ENCODE measurements at regions not wholly inside any gene's neighbourhood (a gene's known extent, or its start where the extent isn't known, plus 50 kb on each side); places are given as distances from the start of the nearest gene placed in this dataset.

DNA sequence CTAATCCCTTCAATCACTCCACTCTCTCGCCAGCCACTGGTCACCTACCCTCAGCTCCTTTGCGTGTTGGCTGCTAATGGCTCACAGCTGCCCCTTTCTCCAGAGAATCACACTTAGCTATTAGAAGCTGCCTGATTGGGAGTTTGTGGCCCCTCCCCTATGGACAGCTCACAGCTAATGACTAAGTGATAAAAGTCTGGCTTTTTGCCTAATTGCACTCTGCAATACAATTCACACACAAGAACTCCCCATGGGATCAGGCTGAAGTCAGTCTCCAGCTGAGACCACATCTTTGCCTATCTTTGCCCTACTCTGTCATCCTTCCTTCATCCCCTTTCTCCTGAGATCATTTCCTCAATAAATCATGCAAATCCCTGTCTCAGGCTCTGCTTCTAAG lies 701.9 kb upstream of the RAB6C start:
- H3K9me3 ChIP-seq = no peaks in the 10 kb centered on the region

DNA sequence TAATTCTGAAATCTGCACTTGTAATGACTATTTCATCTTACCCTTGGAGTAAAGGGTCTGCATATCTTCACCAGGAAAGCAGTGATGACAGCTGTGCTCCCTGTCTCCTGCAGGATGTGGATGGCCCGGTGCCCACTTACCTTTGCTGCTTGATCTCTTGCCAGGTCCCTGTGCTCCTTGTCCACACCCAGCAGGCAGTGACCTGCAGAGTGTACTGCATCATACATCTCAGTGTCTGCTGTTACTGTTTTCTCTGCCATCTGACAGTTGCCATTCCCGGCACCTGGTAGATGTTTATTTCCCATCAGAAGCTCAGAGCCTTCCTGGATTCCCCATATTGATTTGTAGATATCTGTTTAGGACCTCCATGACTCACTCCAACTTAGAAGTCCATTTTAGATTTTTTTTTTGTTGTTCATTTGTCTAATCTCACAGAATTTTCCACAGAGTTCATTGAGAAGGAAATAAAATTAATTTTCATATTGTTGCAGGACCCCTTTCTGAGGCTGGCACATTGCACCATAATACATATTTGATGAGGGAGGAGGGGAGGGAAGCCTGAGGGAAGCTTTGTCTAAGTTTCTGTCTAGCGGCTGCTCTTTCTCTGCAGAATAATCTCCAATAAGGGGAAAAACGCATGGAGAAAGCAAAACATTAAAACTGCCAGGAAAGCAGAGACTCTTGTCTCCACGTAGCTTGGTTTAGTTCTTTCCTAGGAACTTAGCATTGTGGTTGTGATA lies 697.5 kb upstream of the RAB6C start:
- no peak overlapping the region for H3K27ac ChIP-seq
- no peak overlapping the region for H3K4me3 ChIP-seq (ENCODE audit: low read depth in 1 of 2, low read length in 1 of 2)
- no peaks in the 10 kb centered on the region for H3K27me3 ChIP-seq
- H3K36me3 ChIP-seq = no peaks in the 10 kb centered on the region
- no peaks in the 10 kb centered on the region for H3K9me3 ChIP-seq
- TF ChIP-seq, protein P1, sequence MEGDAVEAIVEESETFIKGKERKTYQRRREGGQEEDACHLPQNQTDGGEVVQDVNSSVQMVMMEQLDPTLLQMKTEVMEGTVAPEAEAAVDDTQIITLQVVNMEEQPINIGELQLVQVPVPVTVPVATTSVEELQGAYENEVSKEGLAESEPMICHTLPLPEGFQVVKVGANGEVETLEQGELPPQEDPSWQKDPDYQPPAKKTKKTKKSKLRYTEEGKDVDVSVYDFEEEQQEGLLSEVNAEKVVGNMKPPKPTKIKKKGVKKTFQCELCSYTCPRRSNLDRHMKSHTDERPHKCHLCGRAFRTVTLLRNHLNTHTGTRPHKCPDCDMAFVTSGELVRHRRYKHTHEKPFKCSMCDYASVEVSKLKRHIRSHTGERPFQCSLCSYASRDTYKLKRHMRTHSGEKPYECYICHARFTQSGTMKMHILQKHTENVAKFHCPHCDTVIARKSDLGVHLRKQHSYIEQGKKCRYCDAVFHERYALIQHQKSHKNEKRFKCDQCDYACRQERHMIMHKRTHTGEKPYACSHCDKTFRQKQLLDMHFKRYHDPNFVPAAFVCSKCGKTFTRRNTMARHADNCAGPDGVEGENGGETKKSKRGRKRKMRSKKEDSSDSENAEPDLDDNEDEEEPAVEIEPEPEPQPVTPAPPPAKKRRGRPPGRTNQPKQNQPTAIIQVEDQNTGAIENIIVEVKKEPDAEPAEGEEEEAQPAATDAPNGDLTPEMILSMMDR (IDR thresholded peaks at IDR 0.05) = no peak
- no peaks in the 10 kb centered on the region for H3K4me1 ChIP-seq (ENCODE audit: control insufficient read depth in 1 of 2, insufficient read depth in 1 of 2, low read depth in 1 of 2, low read length in 1 of 2)

More for the DNA sequence above, 701.9 kb upstream of the RAB6C start:
- TF ChIP-seq, protein P1 (IDR thresholded peaks at IDR 0.05) = no peak
- Histone ChIP-seq H3K4me3 (ENCODE audit: low read depth in 1 of 2, low read length in 1 of 2) (no peak overlapping the region), H3K4me1 (ENCODE audit: control insufficient read depth in 1 of 2, insufficient read depth in 1 of 2, low read depth in 1 of 2, low read length in 1 of 2) (no peaks in the 10 kb centered on the region), H3K27me3 (no peaks in the 10 kb centered on the region), H3K27ac (no peak overlapping the region), H3K36me3 (no peaks in the 10 kb centered on the region)

DNA sequence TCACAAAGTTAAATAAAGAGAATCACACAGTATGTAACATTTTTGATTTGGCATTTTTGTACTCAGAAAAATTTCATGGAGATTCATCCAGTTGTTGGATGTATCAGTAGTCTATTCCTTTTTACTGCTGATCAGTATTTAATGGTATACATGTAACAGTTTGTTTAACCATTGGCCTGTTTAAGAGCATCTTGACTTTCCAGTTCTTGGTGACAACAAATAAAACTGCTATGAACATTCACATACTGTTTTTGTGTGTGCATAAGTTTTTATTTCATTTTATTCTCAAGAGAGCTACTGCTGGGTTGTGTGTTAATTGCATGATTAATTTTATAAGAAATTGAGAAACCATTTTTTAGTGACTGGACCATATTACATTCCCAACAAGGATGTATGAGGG lies 694.5 kb upstream of the RAB6C start:
- Histone ChIP-seq H3K4me1 (ENCODE audit: control insufficient read depth in 1 of 2, insufficient read depth in 1 of 2, low read depth in 1 of 2, low read length in 1 of 2) (no peaks in the 10 kb centered on the region), H3K9me3 (no peaks in the 10 kb centered on the region), H3K27ac (no peak overlapping the region), H3K36me3 (no peaks in the 10 kb centered on the region), H3K4me3 (ENCODE audit: low read depth in 1 of 2, low read length in 1 of 2) (no peak overlapping the region), H3K27me3 (no peaks in the 10 kb centered on the region)
- TF ChIP-seq, protein P1 (IDR thresholded peaks at IDR 0.05) = no peak

DNA sequence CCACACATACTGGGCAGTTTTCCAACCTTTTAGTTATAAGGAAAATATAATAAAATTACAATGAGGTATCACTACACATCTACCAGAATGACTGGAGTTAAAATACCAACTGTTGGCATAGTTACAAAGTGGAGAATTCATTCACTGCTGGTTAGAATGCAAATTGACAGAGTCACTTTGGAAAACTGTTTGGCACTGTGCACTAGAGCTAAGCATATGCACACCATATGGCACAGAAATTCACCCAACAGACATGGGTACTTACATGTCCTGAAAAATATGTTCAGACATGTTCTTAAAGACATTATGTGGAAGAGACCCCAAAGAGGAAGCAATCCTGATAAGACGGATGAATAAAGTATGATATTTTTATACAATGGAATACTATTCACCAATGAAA lies 686.1 kb upstream of the RAB6C start:
- Histone ChIP-seq H3K27me3 (no peaks in the 10 kb centered on the region), H3K4me3 (ENCODE audit: low read depth in 1 of 2, low read length in 1 of 2) (no peak overlapping the region)
- TF ChIP-seq, protein P1 (IDR thresholded peaks at IDR 0.05) = no peak

DNA sequence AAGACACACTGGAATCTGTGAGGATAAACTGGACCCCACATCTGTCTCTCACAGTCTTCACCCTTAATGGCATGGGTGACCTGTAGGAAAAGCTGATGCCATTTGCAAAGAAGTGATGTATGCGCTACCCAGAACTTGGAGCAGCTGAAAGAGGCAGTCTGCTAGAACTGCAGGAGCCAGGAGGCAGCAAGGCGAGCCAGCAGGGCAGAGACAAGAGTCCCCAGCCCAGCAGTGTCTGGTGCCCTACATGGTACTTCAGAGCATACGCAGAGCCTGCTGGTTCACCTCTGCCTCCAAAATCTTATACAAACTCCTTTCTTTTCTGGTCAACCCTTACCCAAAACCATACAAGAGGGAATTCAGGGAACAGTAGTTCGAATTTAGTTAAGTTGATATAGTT lies 683.1 kb upstream of the RAB6C start:
- H3K9me3 ChIP-seq = no peaks in the 10 kb centered on the region
- H3K27me3 ChIP-seq = no peaks in the 10 kb centered on the region
- H3K27ac ChIP-seq = no peak overlapping the region
- TF ChIP-seq, protein P1 (IDR thresholded peaks at IDR 0.05) = no peak
- H3K4me1 ChIP-seq (ENCODE audit: control insufficient read depth in 1 of 2, insufficient read depth in 1 of 2, low read depth in 1 of 2, low read length in 1 of 2) = no peaks in the 10 kb centered on the region
- H3K36me3 ChIP-seq = no peaks in the 10 kb centered on the region
- H3K4me3 ChIP-seq (ENCODE audit: low read depth in 1 of 2, low read length in 1 of 2) = no peak overlapping the region

More for the DNA sequence above, 686.1 kb upstream of the RAB6C start:
- Histone ChIP-seq H3K4me1 (ENCODE audit: control insufficient read depth in 1 of 2, insufficient read depth in 1 of 2, low read depth in 1 of 2, low read length in 1 of 2) (no peaks in the 10 kb centered on the region), H3K36me3 (no peaks in the 10 kb centered on the region), H3K27ac (no peak overlapping the region), H3K9me3 (no peaks in the 10 kb centered on the region)
